ENCODE measurements at regions not wholly inside any gene's neighbourhood (a gene's known extent, or its start where the extent isn't known, plus 50 kb on each side); places are given as distances from the start of the nearest gene placed in this dataset.

DNA sequence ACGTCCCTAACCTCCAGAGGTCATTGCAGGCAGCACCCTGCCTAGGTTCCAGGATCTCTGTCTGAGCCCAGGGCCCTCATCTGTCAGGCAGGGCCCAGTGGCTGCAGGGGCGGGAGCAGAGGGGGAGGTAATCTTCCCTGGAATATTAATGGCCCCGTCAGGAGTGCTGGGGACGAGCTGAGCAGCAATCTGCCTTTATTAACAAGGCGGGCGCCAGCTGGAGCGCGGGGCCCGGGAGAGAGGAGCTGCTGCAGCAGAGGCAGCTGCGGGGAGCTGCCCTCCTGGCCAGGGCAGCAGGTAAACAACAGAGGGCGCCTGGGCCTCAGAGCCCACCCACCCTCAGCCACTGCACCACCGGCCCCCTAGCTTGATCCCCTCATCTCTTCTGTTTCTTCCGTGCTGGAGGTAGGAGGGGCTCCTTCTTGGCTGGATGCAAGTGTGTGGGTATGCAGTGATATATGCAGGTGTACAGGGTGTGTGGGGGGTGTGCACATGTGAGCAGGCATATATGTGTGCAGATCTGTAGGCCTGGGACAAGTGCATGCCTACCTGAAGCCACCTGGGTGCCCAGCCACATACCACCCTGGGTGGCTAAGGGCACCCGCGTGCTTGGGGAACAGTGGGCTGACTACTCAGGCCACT is 131.8 kb upstream of the MLN start:
- Mint-ChIP-seq H3K36me3 (ENCODE audit: unreplicated experiment) (no peaks in the 10 kb centered on the region), H3K4me3 (ENCODE audit: unreplicated experiment) (no peak overlapping the region), H3K27me3 (ENCODE audit: unreplicated experiment) (peaks cover 67% of the 10 kb centered on the region), H3K4me1 (ENCODE audit: unreplicated experiment) (no peaks in the 10 kb centered on the region), H3K27ac (ENCODE audit: unreplicated experiment) (no peak overlapping the region), H3K9me3 (ENCODE audit: unreplicated experiment) (no peaks in the 10 kb centered on the region)
- TF ChIP-seq, protein P1, sequence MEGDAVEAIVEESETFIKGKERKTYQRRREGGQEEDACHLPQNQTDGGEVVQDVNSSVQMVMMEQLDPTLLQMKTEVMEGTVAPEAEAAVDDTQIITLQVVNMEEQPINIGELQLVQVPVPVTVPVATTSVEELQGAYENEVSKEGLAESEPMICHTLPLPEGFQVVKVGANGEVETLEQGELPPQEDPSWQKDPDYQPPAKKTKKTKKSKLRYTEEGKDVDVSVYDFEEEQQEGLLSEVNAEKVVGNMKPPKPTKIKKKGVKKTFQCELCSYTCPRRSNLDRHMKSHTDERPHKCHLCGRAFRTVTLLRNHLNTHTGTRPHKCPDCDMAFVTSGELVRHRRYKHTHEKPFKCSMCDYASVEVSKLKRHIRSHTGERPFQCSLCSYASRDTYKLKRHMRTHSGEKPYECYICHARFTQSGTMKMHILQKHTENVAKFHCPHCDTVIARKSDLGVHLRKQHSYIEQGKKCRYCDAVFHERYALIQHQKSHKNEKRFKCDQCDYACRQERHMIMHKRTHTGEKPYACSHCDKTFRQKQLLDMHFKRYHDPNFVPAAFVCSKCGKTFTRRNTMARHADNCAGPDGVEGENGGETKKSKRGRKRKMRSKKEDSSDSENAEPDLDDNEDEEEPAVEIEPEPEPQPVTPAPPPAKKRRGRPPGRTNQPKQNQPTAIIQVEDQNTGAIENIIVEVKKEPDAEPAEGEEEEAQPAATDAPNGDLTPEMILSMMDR (IDR thresholded peaks at IDR 0.05): no peak
- no peak for DNase-seq (ENCODE audit: extremely low spot score, unreplicated experiment)

DNA sequence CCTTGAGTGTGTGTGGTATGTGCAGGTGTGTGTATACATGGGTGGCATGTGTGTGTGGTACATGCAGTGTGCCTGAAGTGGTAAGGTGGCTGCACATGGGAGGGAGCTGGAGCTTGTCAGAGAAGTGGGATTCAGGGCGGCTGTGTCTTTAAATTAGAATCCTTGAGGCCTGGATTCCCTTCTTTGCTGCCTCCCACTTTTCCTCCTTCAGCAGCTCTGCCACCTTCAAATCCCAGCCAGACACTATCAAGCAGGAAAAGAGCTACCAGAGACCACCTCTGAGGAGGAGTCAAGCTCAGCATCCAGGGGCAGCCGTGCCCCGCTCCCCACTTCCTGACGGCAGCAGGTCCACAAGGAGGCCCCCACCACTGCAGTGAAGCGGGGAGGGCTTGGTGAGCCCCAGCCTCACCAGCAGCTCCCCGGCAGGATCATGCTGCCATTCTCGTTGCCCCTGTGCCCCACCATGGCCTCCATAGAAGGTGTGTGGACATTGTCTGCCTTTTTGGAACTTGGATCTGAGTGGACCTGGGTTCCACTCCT is 131.0 kb upstream of the MLN start:
- no peak for DNase-seq (ENCODE audit: extremely low spot score, unreplicated experiment)
- Mint-ChIP-seq H3K27me3 (ENCODE audit: unreplicated experiment) (peaks cover 66% of the 10 kb centered on the region), H3K4me3 (ENCODE audit: unreplicated experiment) (no peak overlapping the region)

DNA sequence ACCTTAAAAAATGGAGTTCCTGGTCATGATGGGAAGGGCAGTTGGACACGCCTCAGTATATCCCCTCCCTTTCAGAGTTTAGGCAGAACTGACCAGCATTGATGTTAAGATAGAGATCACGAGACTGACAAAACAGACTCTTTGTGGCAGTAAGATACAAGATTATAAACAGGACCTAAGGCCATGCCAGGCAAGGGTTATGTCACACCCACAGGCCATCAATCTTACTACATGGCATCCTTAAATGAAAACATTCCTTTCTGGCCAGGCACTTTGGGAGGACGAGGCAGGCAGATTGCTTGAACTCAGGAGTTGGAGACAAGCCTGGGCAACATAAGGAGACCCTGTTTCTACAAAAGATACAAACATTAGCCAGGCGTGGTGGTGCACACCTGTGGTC is 129.3 kb upstream of the MLN start:
- TF ChIP-seq, protein P1 (IDR thresholded peaks at IDR 0.05): no peak
- DNase-seq (ENCODE audit: extremely low spot score, unreplicated experiment): no peak
- Mint-ChIP-seq H3K27ac (ENCODE audit: unreplicated experiment) (no peak overlapping the region), H3K36me3 (ENCODE audit: unreplicated experiment) (no peaks in the 10 kb centered on the region), H3K4me3 (ENCODE audit: unreplicated experiment) (no peak overlapping the region), H3K9me3 (ENCODE audit: unreplicated experiment) (peaks cover 4% of the 10 kb centered on the region), H3K4me1 (ENCODE audit: unreplicated experiment) (peaks cover 4% of the 10 kb centered on the region), H3K27me3 (ENCODE audit: unreplicated experiment) (peaks cover 61% of the 10 kb centered on the region)

More for the DNA sequence above, 131.0 kb upstream of the MLN start:
- H3K9me3 Mint-ChIP-seq (ENCODE audit: unreplicated experiment): no peaks in the 10 kb centered on the region
- H3K4me1 Mint-ChIP-seq (ENCODE audit: unreplicated experiment): peaks cover 2% of the 10 kb centered on the region
- TF ChIP-seq, protein P1 (IDR thresholded peaks at IDR 0.05): no peak
- no peak overlapping the region for H3K27ac Mint-ChIP-seq (ENCODE audit: unreplicated experiment)
- H3K36me3 Mint-ChIP-seq (ENCODE audit: unreplicated experiment): no peaks in the 10 kb centered on the region

DNA sequence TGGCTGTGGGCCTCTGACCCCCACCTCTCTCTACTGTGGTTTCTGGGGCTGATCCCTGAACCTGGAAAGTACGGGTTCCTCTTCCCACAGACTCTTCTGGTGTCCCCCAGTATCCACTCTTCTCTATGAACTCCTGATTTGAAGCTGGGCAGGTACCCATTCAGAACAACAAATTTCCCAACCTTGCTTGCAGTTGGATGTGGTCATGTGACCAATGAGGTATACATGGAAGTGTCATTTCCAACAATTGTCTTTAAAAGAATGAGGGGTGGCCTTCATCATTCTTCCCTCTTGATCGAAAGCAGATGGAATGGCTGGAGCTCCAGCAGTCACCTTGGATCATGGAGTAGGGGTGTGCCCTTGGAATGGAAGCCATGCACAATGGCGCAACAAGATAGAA is 128.0 kb upstream of the MLN start:
- H3K4me3 Mint-ChIP-seq (ENCODE audit: unreplicated experiment): no peak overlapping the region
- TF ChIP-seq, protein P1 (IDR thresholded peaks at IDR 0.05): no peak
- H3K36me3 Mint-ChIP-seq (ENCODE audit: unreplicated experiment): no peaks in the 10 kb centered on the region

DNA sequence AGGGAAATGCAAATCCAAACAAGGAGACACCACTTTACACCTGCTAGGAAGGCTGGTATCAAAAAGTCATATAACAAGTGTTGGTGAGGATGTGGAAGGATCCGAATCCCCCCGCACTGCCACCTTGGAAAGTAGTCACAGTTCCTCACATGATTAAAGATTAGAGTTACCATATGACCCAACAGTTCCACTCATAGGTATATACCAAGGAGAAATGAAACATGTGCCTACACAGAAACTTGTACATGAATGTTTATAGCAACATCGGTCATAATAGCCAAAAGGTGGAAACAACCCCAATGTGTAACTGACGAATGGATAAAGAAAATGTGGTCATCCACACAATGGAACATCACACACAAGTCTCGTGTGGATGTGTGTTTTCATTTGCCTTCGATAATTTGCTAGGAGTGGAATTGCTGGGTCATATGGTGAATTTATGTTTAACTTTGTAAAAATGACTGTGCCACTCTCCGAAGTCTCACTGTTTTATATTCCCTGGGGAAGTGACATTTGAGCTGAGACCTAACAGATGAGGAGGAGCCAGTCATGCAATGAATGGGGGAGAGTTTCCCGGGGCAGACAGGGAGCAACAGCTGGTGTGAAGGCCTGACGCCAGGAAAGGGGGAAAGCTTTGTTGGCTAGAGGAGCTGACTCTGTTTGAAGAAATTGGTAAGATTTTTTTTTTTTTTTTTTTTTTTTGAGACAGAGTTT is 125.9 kb upstream of the MLN start:
- peaks cover 5% of the 10 kb centered on the region for H3K9me3 Mint-ChIP-seq (ENCODE audit: unreplicated experiment)
- DNase-seq (ENCODE audit: extremely low spot score, unreplicated experiment): no peak
- peaks cover 4% of the 10 kb centered on the region for H3K4me1 Mint-ChIP-seq (ENCODE audit: unreplicated experiment)
- peaks cover 48% of the 10 kb centered on the region for H3K27me3 Mint-ChIP-seq (ENCODE audit: unreplicated experiment)
- no peaks in the 10 kb centered on the region for H3K36me3 Mint-ChIP-seq (ENCODE audit: unreplicated experiment)
- H3K27ac Mint-ChIP-seq (ENCODE audit: unreplicated experiment): no peak overlapping the region
- H3K4me3 Mint-ChIP-seq (ENCODE audit: unreplicated experiment): no peak overlapping the region
- TF ChIP-seq, protein P1 (IDR thresholded peaks at IDR 0.05): no peak

More for the DNA sequence above, 128.0 kb upstream of the MLN start:
- no peak overlapping the region for H3K27ac Mint-ChIP-seq (ENCODE audit: unreplicated experiment)
- DNase-seq (ENCODE audit: extremely low spot score, unreplicated experiment): no peak
- peaks cover 5% of the 10 kb centered on the region for H3K9me3 Mint-ChIP-seq (ENCODE audit: unreplicated experiment)
- H3K4me1 Mint-ChIP-seq (ENCODE audit: unreplicated experiment): peaks cover 4% of the 10 kb centered on the region
- H3K27me3 Mint-ChIP-seq (ENCODE audit: unreplicated experiment): peaks cover 54% of the 10 kb centered on the region
